ENCODE measurements at regions not wholly inside any gene's neighbourhood (a gene's known extent, or its start where the extent isn't known, plus 50 kb on each side); places are given as distances from the start of the nearest gene placed in this dataset.

DNA sequence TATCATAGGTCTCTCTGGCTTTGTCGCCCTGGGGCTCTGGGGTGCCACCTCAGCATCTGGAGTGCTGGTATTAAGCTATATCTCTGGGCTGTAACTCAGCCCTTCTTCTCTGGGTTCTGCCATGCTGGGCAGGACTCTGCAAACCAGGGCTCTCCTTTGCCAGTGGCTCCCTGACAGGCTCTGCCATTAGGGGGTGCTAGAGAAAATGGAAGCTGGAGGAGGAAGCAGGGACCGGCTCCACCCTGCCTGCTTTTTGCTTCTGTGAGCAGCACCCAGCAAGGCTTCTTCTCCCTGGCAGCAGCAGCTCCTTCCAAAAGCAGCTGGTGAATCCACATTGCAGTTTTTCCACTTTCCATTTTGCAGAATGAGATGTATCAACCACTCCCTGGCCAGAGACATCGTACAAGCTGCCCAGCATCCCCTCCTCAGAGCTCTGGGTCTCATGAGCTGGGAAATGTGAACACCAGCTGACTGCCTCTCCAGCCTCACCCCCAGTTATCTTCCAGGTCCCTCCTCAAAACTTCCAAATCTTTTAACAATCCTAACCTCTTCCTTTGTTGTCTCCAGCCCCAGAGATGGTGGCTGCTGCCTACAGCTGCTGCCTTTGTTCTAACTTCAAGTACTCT, 165.0 kb downstream of the ABHD5 start:
- no peak for TF ChIP-seq POLR2A (IDR thresholded peaks at IDR 0.05)
- peak in 5 of 6 experiments; percentile 27 to 68 (median 50) for TF ChIP-seq CTCF (IDR thresholded peaks at IDR 0.05)
